NCI-H2081 treated with DMSO at 0.1 percent for 48 hours (cell line): ENCODE measurements at regions not wholly inside any gene's neighbourhood (a gene's known extent, or its start where the extent isn't known, plus 50 kb on each side); places are given as distances from the start of the nearest gene placed in this dataset.
A peak's percentile ranks its signal among the peaks of the same experiment; 100 is the strongest.

ENCODE experiments used
- DNase-seq: peaks from one replicate; lab custom pipeline; 2025; lab: John Stamatoyannopoulos, UW

GRCh38 chr12:127519779-127520178 is 747.2 kb upstream of the TMEM132C start:
- no peak for DNase-seq

- no peak for DNase-seq
These were observed 740.0 kb upstream of the TMEM132C start for GRCh38 chr12:127526925-127527324.

- no peak for DNase-seq
These were observed 738.4 kb upstream of the TMEM132C start for GRCh38 chr12:127528551-127528950.

GRCh38 chr12:127531542-127531941 is 735.4 kb upstream of the TMEM132C start:
- DNase-seq = no peak

GRCh38 chr12:127533353-127533752 is 733.6 kb upstream of the TMEM132C start:
- no peak for DNase-seq

GRCh38 chr12:127536833-127537428 is 730.0 kb upstream of the TMEM132C start:
- no peak for DNase-seq

- no peak for DNase-seq
These were observed 728.7 kb upstream of the TMEM132C start for GRCh38 chr12:127538316-127538715.

GRCh38 chr12:127539226-127539858 is 727.6 kb upstream of the TMEM132C start:
- no peak for DNase-seq

GRCh38 chr12:127542391-127542790 is 724.6 kb upstream of the TMEM132C start:
- DNase-seq = no peak

GRCh38 chr12:127542931-127543330 is 724.0 kb upstream of the TMEM132C start:
- DNase-seq = no peak

- DNase-seq = no peak
These were observed 720.1 kb upstream of the TMEM132C start for GRCh38 chr12:127546721-127547505.

- DNase-seq = peak; percentile 91
These were observed 718.8 kb upstream of the TMEM132C start for GRCh38 chr12:127548123-127548553.

- DNase-seq = no peak
These were observed 716.7 kb upstream of the TMEM132C start for GRCh38 chr12:127550271-127550670.

GRCh38 chr12:127552838-127553237 is 714.1 kb upstream of the TMEM132C start:
- no peak for DNase-seq

- DNase-seq = no peak
These were observed 711.9 kb upstream of the TMEM132C start for GRCh38 chr12:127555071-127555470.

GRCh38 chr12:127556231-127556886 is 710.6 kb upstream of the TMEM132C start:
- no peak for DNase-seq

- no peak for DNase-seq
These were observed 708.6 kb upstream of the TMEM132C start for GRCh38 chr12:127558361-127558760.

- DNase-seq = peak; percentile 97
These were observed 707.5 kb upstream of the TMEM132C start for GRCh38 chr12:127559349-127560040.

- no peak for DNase-seq
These were observed 706.9 kb upstream of the TMEM132C start for GRCh38 chr12:127560041-127560478.

- DNase-seq = no peak
These were observed 704.2 kb upstream of the TMEM132C start for GRCh38 chr12:127562816-127563215.

- DNase-seq = no peak
These were observed 701.7 kb upstream of the TMEM132C start for GRCh38 chr12:127565241-127565640.

GRCh38 chr12:127567531-127567930 is 699.4 kb upstream of the TMEM132C start:
- DNase-seq = no peak
